Trophoblast cell (in vitro differentiated cells and primary cell): ENCODE measurements at regions not wholly inside any gene's neighbourhood (a gene's known extent, or its start where the extent isn't known, plus 50 kb on each side); places are given as distances from the start of the nearest gene placed in this dataset.

Experiments
- DNase-seq, 2 donors: peaks; one replicate each; pipeline ENCODE4 v3.0.0-alpha.2; 2016
- H2AFZ ChIP-seq: 2 replicates; pipeline ENCODE4 v1.6.1; 2013; ENCODE audit warnings: low read length, moderate library complexity, mild to moderate bottlenecking; ENCODE audit not compliant: insufficient read depth, poor library complexity
- H2AK5ac ChIP-seq: 2 replicates; pipeline ENCODE4 v1.6.1; 2013; ENCODE audit warnings: mild to moderate bottlenecking, low read length
- H2BK120ac ChIP-seq: 2 replicates; pipeline ENCODE4 v1.6.1; 2013; ENCODE audit warnings: low read length, mild to moderate bottlenecking, moderate library complexity; ENCODE audit not compliant: insufficient read depth, poor library complexity
- H2BK12ac ChIP-seq: 2 replicates; pipeline ENCODE4 v1.6.1; 2013; ENCODE audit warnings: mild to moderate bottlenecking, low read length, moderate library complexity
- H2BK5ac ChIP-seq: 2 replicates; pipeline ENCODE4 v1.6.1; 2013; ENCODE audit warnings: low read length, low read depth, moderate library complexity, mild to moderate bottlenecking; ENCODE audit not compliant: poor library complexity
- H3K14ac ChIP-seq: 2 replicates; pipeline ENCODE4 v1.6.1; 2013; ENCODE audit warnings: mild to moderate bottlenecking, low read length
- H3K18ac ChIP-seq: 2 replicates; pipeline ENCODE4 v1.6.1; 2013; ENCODE audit warnings: mild to moderate bottlenecking, low read length
- H3K23ac ChIP-seq: 2 replicates; pipeline ENCODE4 v1.6.1; 2013; ENCODE audit warnings: low read length
- H3K27ac ChIP-seq: 2 replicates; pipeline ENCODE4 v1.5.1; 2013; ENCODE audit warnings: low read depth, mild to moderate bottlenecking, inconsistent platforms, low read length, moderate library complexity
- H3K27me3 ChIP-seq: 2 replicates; pipeline ENCODE4 v1.6.1; 2013; ENCODE audit warnings: inconsistent platforms, mild to moderate bottlenecking, low read length, moderate library complexity; ENCODE audit not compliant: insufficient read depth
- H3K36me3 ChIP-seq, 2 experiments: 1 replicate in 1 of 2; 2 replicates in 1 of 2; pipeline ENCODE4 v1.6.1; 2013; ENCODE audit warnings: low read length in 2 of 2, mild to moderate bottlenecking in 2 of 2, moderate library complexity in 1 of 2; ENCODE audit not compliant: insufficient read depth in 2 of 2, control insufficient read depth in 1 of 2
- H3K4ac ChIP-seq: 2 replicates; pipeline ENCODE4 v1.6.1; 2013; ENCODE audit warnings: low read depth, mild to moderate bottlenecking, low read length, moderate library complexity
- H3K4me1 ChIP-seq, 2 experiments: 1 replicate in 1 of 2; 2 replicates in 1 of 2; pipeline ENCODE4 v1.6.1; 2013; ENCODE audit warnings: low read length in 2 of 2, mild to moderate bottlenecking in 2 of 2, moderate library complexity in 1 of 2; ENCODE audit not compliant: insufficient read depth in 2 of 2, control insufficient read depth in 1 of 2
- H3K4me2 ChIP-seq: 2 replicates; pipeline ENCODE4 v1.6.1; 2013; ENCODE audit warnings: inconsistent platforms, mild to moderate bottlenecking, low read length, moderate library complexity
- H3K4me3 ChIP-seq: 2 replicates; pipeline ENCODE4 v1.5.1; 2013; ENCODE audit warnings: mild to moderate bottlenecking, low read depth, low read length, inconsistent platforms
- H3K79me1 ChIP-seq: one replicate; pipeline ENCODE4 v1.6.1; 2013; ENCODE audit warnings: low read length
- H3K79me2 ChIP-seq: 2 replicates; pipeline ENCODE4 v1.6.1; 2013; ENCODE audit warnings: low read length, mild to moderate bottlenecking; ENCODE audit not compliant: control insufficient read depth, insufficient read depth, poor library complexity
- H3K9ac ChIP-seq: 2 replicates; pipeline ENCODE4 v1.6.1; 2013; ENCODE audit warnings: mild to moderate bottlenecking, low read length
- H3K9me3 ChIP-seq: 2 replicates; pipeline ENCODE4 v1.6.1; 2013; ENCODE audit warnings: low read depth, mild to moderate bottlenecking, control low read depth, inconsistent platforms, low read length; ENCODE audit not compliant: insufficient read depth
- H4K12ac ChIP-seq: 2 replicates; pipeline ENCODE4 v1.6.1; 2013; ENCODE audit warnings: low read depth, mild to moderate bottlenecking, low read length, moderate library complexity
- H4K8ac ChIP-seq: 2 replicates; pipeline ENCODE4 v1.6.1; 2013; ENCODE audit warnings: low read depth, mild to moderate bottlenecking, low read length, moderate library complexity
- H4K91ac ChIP-seq: one replicate; pipeline ENCODE4 v1.6.1; 2013; ENCODE audit warnings: low read depth, mild to moderate bottlenecking, low read length, moderate library complexity
- WGBS: extraction: QIAGEN DNeasy Blood & Tissue Kit; methylation state at CpG from one replicate; pipeline ENCODE4 v1.1.7; 2013; ENCODE audit warnings: missing lambda C conversion rate; ENCODE audit not compliant: insufficient read length, insufficient coverage; ENCODE audit errors: extremely low coverage; 5-methylcytosine and 5-hydroxymethylcytosine counted together

- H3K79me2 ChIP-seq: no peaks in the 10 kb centered on the region
Observed at GRCh38 chr2:210814251-210815025, 258.0 kb downstream of the CPS1 start.

GRCh38 chr2:210816769-210817168 is 260.4 kb downstream of the CPS1 start:
- Histone ChIP-seq H3K4ac (no peak overlapping the region), H2AK5ac (no peak overlapping the region), H4K91ac (no peak overlapping the region), H3K23ac (no peak overlapping the region), H4K12ac (no peak overlapping the region), H3K14ac (no peak overlapping the region), H3K27ac (no peak overlapping the region), H3K9ac (no peak overlapping the region), H3K79me2 (no peaks in the 10 kb centered on the region), H3K79me1 (no peaks in the 10 kb centered on the region), H2BK5ac (no peak overlapping the region), H3K4me2 (no peak overlapping the region), H2BK12ac (no peak overlapping the region), H3K4me1 (no peaks in the 10 kb centered on the region), H2AFZ (no peak overlapping the region), H3K4me3 (no peak overlapping the region), H3K27me3 (no peaks in the 10 kb centered on the region), H3K36me3 (no peaks in the 10 kb centered on the region), H4K8ac (no peak overlapping the region), H3K9me3 (no peaks in the 10 kb centered on the region), H2BK120ac (no peak overlapping the region), H3K18ac (no peak overlapping the region)
- no peak for DNase-seq
- no CpG with 5 or more reads among the region's 2 CpGs for WGBS

More at GRCh38 chr2:210814251-210815025, 258.0 kb downstream of the CPS1 start:
- Histone ChIP-seq H3K23ac (no peak overlapping the region), H2BK120ac (no peak overlapping the region), H3K14ac (no peak overlapping the region), H3K4me1 (no peaks in the 10 kb centered on the region), H3K27ac (no peak overlapping the region), H2AK5ac (no peak overlapping the region), H2AFZ (no peak overlapping the region), H3K4me2 (no peak overlapping the region), H3K9ac (no peak overlapping the region), H2BK5ac (no peak overlapping the region), H3K27me3 (no peaks in the 10 kb centered on the region), H4K91ac (no peak overlapping the region), H3K4ac (no peak overlapping the region), H3K79me1 (no peaks in the 10 kb centered on the region), H3K36me3 (no peaks in the 10 kb centered on the region), H2BK12ac (no peak overlapping the region), H3K18ac (no peak overlapping the region), H3K4me3 (no peak overlapping the region), H4K8ac (no peak overlapping the region), H3K9me3 (no peaks in the 10 kb centered on the region), H4K12ac (no peak overlapping the region)
- no CpG with 5 or more reads among the region's 1 CpG for WGBS
- peak; percentile 35 to 67 for DNase-seq

- no peak overlapping the region for H3K4me2 ChIP-seq
- WGBS: no CpG with 5 or more reads among the region's 3 CpGs
- no peak overlapping the region for H3K4me3 ChIP-seq
- no peaks in the 10 kb centered on the region for H3K9me3 ChIP-seq
- no peak overlapping the region for H3K9ac ChIP-seq
- H3K79me1 ChIP-seq: no peaks in the 10 kb centered on the region
- no peak overlapping the region for H2AFZ ChIP-seq
- no peak overlapping the region for H3K14ac ChIP-seq
- no peak overlapping the region for H4K8ac ChIP-seq
- H2BK120ac ChIP-seq: no peak overlapping the region
- H2BK5ac ChIP-seq: no peak overlapping the region
- no peaks in the 10 kb centered on the region for H3K4me1 ChIP-seq
- no peak overlapping the region for H3K4ac ChIP-seq
- no peak overlapping the region for H4K12ac ChIP-seq
- no peak overlapping the region for H2BK12ac ChIP-seq
- no peaks in the 10 kb centered on the region for H3K36me3 ChIP-seq
- no peak overlapping the region for H3K27ac ChIP-seq
- no peaks in the 10 kb centered on the region for H3K79me2 ChIP-seq
- H2AK5ac ChIP-seq: no peak overlapping the region
- no peak for DNase-seq
- no peak overlapping the region for H4K91ac ChIP-seq
- no peak overlapping the region for H3K18ac ChIP-seq
- no peaks in the 10 kb centered on the region for H3K27me3 ChIP-seq
- H3K23ac ChIP-seq: no peak overlapping the region
Observed at GRCh38 chr2:210818473-210818872, 262.1 kb downstream of the CPS1 start.

- H3K4me1 ChIP-seq: no peaks in the 10 kb centered on the region
- no peak overlapping the region for H3K4me3 ChIP-seq
- no peak overlapping the region for H4K12ac ChIP-seq
- no peak overlapping the region for H3K14ac ChIP-seq
- no peak overlapping the region for H3K9ac ChIP-seq
- no peaks in the 10 kb centered on the region for H3K79me2 ChIP-seq
- no peak overlapping the region for H3K27ac ChIP-seq
- H4K91ac ChIP-seq: no peak overlapping the region
- H2BK5ac ChIP-seq: no peak overlapping the region
- no peak overlapping the region for H2BK120ac ChIP-seq
- no peak overlapping the region for H2AK5ac ChIP-seq
- H3K9me3 ChIP-seq: no peaks in the 10 kb centered on the region
- H3K36me3 ChIP-seq: no peaks in the 10 kb centered on the region
- H2AFZ ChIP-seq: no peak overlapping the region
- no peak overlapping the region for H3K23ac ChIP-seq
- H3K18ac ChIP-seq: no peak overlapping the region
- no peak for DNase-seq
- no peaks in the 10 kb centered on the region for H3K79me1 ChIP-seq
- no peak overlapping the region for H4K8ac ChIP-seq
- H3K27me3 ChIP-seq: no peaks in the 10 kb centered on the region
- H3K4me2 ChIP-seq: no peak overlapping the region
- no peak overlapping the region for H3K4ac ChIP-seq
- H2BK12ac ChIP-seq: no peak overlapping the region
Observed at GRCh38 chr2:210833403-210833802, 277.0 kb downstream of the CPS1 start.
